HepG2 (cell line): ENCODE measurements at regions not wholly inside any gene's neighbourhood (a gene's known extent, or its start where the extent isn't known, plus 50 kb on each side); places are given as distances from the start of the nearest gene placed in this dataset.
A peak's percentile ranks its signal among the peaks of the same experiment; 100 is the strongest.

Experiments used
- ATAC-seq: fragments of 200-7000 bp; cut with Tn5 transposase; 3 replicates; pipeline ENCODE4 v1.9.1; 2020; ENCODE audit warnings: mild to moderate bottlenecking, moderate library complexity
- BruUV-seq: library from RNA; stranded (reverse); fragments of 400-500 nt; replicated peaks from 2 replicates; lab custom pipeline; 2021; lab: Mats Ljungman, UMichigan
- CTCF ChIA-PET: fragments of 300-600 bp; formaldehyde crosslinking; extraction: SDS; loops from one replicate; lab custom pipeline; 2021; ENCODE audit warnings: low total read pairs, inconsistent platforms, low intra/inter-chr PET ratio; lab: Yijun Ruan, JAX
- POLR2A ChIA-PET: fragments of 350-600 bp; sonication (Branson Sonifier 250); formaldehyde crosslinking; loops from one replicate; lab custom pipeline; 2020; ENCODE audit warnings: antibody characterized with exemption, inconsistent platforms; lab: Yijun Ruan, JAX
- DNase-seq: peaks from one replicate; pipeline ENCODE4 v3.0.0-alpha.2; 2015; ENCODE audit warnings: low spot score
- FAIRE-seq: peaks from 3 replicates; lab custom pipeline; 2011; peaks lifted over from hg19 to GRCh38; lab: Jason Lieb, UNC
- H2AFZ ChIP-seq: one replicate; pipeline ENCODE4 v1.6.1; 2011; ENCODE audit warnings: low read length, inconsistent platforms
- H3K27ac ChIP-seq: fragments of 300-600 bp; 3 replicates; pipeline ENCODE4 v1.8.0; 2011; ENCODE audit warnings: mixed run types, mild to moderate bottlenecking, mixed read lengths, low read length, inconsistent platforms; ENCODE audit not compliant: insufficient read depth; ENCODE audit errors: extremely low read length
- H3K27me3 ChIP-seq, 2 experiments: fragments of 200-600 bp in 1 of 2; 2 replicates in 1 of 2; 3 replicates in 1 of 2; pipeline versions ENCODE4 v1.6.0 to v1.8.0; 2011; ENCODE audit warnings: low read length in 2 of 2, mild to moderate bottlenecking in 2 of 2, moderate library complexity in 2 of 2, inconsistent platforms in 1 of 2; ENCODE audit not compliant: insufficient read depth in 2 of 2, control insufficient read depth in 1 of 2
- H3K36me3 ChIP-seq, 2 experiments: fragments of 200-600 bp in 1 of 2; replicated peaks in 1 of 2; 2 replicates in 1 of 2; 3 replicates in 1 of 2; pipeline versions ENCODE4 v1.5.1 to v1.8.0; 2011; ENCODE audit warnings: low read length in 2 of 2, inconsistent platforms in 1 of 2; ENCODE audit not compliant: insufficient read depth in 2 of 2, control insufficient read depth in 1 of 2
- H3K4me1 ChIP-seq: 2 replicates; pipeline ENCODE4 v1.5.1; 2012; ENCODE audit warnings: low read length, inconsistent platforms; ENCODE audit not compliant: insufficient read depth
- H3K4me2 ChIP-seq: 2 replicates; pipeline ENCODE4 v1.6.0; 2011; ENCODE audit warnings: low read depth, low read length, inconsistent platforms
- H3K4me3 ChIP-seq, 3 experiments: fragments of 200-600 bp in 1 of 3; sonication (generic), shearing (Covaris generic) in 1 of 3; replicated peaks in 1 of 3; 2 replicates each; pipeline ENCODE4 v1.5.1; 2011 to 2016; ENCODE audit warnings: low read length in 3 of 3, inconsistent platforms in 2 of 3, low read depth in 2 of 3, mild to moderate bottlenecking in 2 of 3, control low read depth in 1 of 3, mixed read lengths in 1 of 3; ENCODE audit not compliant: insufficient read depth in 1 of 3
- H3K79me2 ChIP-seq: one replicate; pipeline ENCODE4 v1.6.1; 2011; ENCODE audit warnings: low read length, inconsistent platforms; ENCODE audit not compliant: insufficient read depth
- H3K9ac ChIP-seq: 2 replicates; pipeline ENCODE4 v1.6.0; 2011; ENCODE audit warnings: mild to moderate bottlenecking, low read depth, low read length, inconsistent platforms; ENCODE audit not compliant: insufficient read depth
- H3K9me3 ChIP-seq: 2 replicates; pipeline ENCODE4 v1.5.1; 2012; ENCODE audit warnings: mild to moderate bottlenecking, low read length
- H4K20me1 ChIP-seq: 2 replicates; pipeline ENCODE4 v1.6.0; 2011; ENCODE audit warnings: inconsistent platforms, mild to moderate bottlenecking, low read length, moderate library complexity; ENCODE audit not compliant: insufficient read depth
- CEBPB ChIP-seq: IDR thresholded peaks from 2 replicates; pipeline ENCODE4 v1.6.1; 2011; ENCODE audit warnings: low read depth, low read length, improper control_type of control experiment, borderline replicate concordance
- ELF1 ChIP-seq: sonication (generic); formaldehyde crosslinking; IDR thresholded peaks from 2 replicates; pipeline ENCODE4 v1.4.0; 2020; ENCODE audit warnings: missing genetic modification reagents
- GLMP ChIP-seq: sonication (generic); formaldehyde crosslinking; IDR thresholded peaks from 2 replicates; pipeline ENCODE4 v1.9.0; 2021; ENCODE audit warnings: missing genetic modification reagents, mild to moderate bottlenecking, borderline replicate concordance
- MBNL3 ChIP-seq: fragments of 250-450 bp; sonication (Bioruptor Pico); conservative IDR thresholded peaks from 2 replicates; pipeline ENCODE4 v1.8.0; 2022; ENCODE audit warnings: mild to moderate bottlenecking, inconsistent platforms
- RFX3 ChIP-seq: IDR thresholded peaks from 2 replicates; pipeline ENCODE4 v1.6.1; 2016; ENCODE audit warnings: missing biosample characterization, missing genetic modification reagents
- SP2 ChIP-seq: sonication (generic); formaldehyde crosslinking; IDR thresholded peaks from 2 replicates; pipeline ENCODE4 v1.5.1; 2020; ENCODE audit warnings: mild to moderate bottlenecking, missing genetic modification reagents
- TAF15 ChIP-seq: fragments of 200-400 bp; formaldehyde crosslinking; IDR thresholded peaks from one replicate; pipeline ENCODE4 v1.6.1; 2018; ENCODE audit warnings: mild to moderate bottlenecking, low read depth, low read length; ENCODE audit not compliant: poor library complexity, severe bottlenecking
- ZNF34 ChIP-seq: sonication (generic); formaldehyde crosslinking; IDR thresholded peaks from 2 replicates; pipeline ENCODE4 v1.4.0; 2020; ENCODE audit warnings: mild to moderate bottlenecking, missing genetic modification reagents, borderline replicate concordance
- ZNF496 ChIP-seq: sonication (generic); formaldehyde crosslinking; IDR thresholded peaks from 2 replicates; pipeline ENCODE4 v1.8.1; 2023; ENCODE audit warnings: mild to moderate bottlenecking, moderate library complexity, missing genetic modification reagents; ENCODE audit not compliant: insufficient replicate concordance
- ZNF558 ChIP-seq: sonication (generic); formaldehyde crosslinking; IDR thresholded peaks from 2 replicates; pipeline ENCODE4 v1.9.0; 2022; ENCODE audit warnings: mild to moderate bottlenecking, missing genetic modification reagents, borderline replicate concordance
- ZNF850 ChIP-seq: sonication (generic); formaldehyde crosslinking; conservative IDR thresholded peaks from 2 replicates; pipeline ENCODE4 v1.9.0; 2021; ENCODE audit warnings: mild to moderate bottlenecking, missing genetic modification reagents
- ZSCAN29 ChIP-seq: sonication (generic); formaldehyde crosslinking; conservative IDR thresholded peaks from 2 replicates; pipeline ENCODE4 v1.4.0; 2020; ENCODE audit warnings: mild to moderate bottlenecking, missing genetic modification reagents
- WGBS: methylation state at CpG from one replicate; pipeline ENCODE4 v1.1.6; 2017; ENCODE audit warnings: low lambda C conversion rate; 5-methylcytosine and 5-hydroxymethylcytosine counted together
- in situ Hi-C: cut with HindIII; loops from 2 replicates; pipeline ENCODE4 v1.10.0; 2017; ENCODE audit warnings: low pct_unique_long_range_greater_than_20kb; ENCODE audit not compliant: extremely low pct_ligation_motif_present
- intact Hi-C: fragments of 100-400 bp; cut with micrococcal nuclease; formaldehyde crosslinking; loops from one replicate; pipeline ENCODE4 v1.10.0; 2022; ENCODE audit not compliant: unreplicated experiment

GRCh38 chr12:67534046-67534445 lies 114.5 kb upstream of the DYRK2 start:
- Histone ChIP-seq H3K27ac (no peak overlapping the region), H3K4me2 (no peak overlapping the region), H4K20me1 (no peaks in the 10 kb centered on the region), H2AFZ (no peak overlapping the region), H3K79me2 (no peaks in the 10 kb centered on the region), H3K36me3 (no peaks in the 10 kb centered on the region), H3K4me3 (no peak overlapping the region), H3K27me3 (no peaks in the 10 kb centered on the region), H3K9ac (no peak overlapping the region), H3K4me1 (no peaks in the 10 kb centered on the region), H3K9me3 (no peaks in the 10 kb centered on the region)
- POLR2A ChIA-PET, result no interaction called here
- ATAC-seq, result no peak
- TF ChIP-seq SP2 (CRISPR knock-in tag) (no peak), CEBPB (0 out of 2 replicates have a peak, but pooled peaks have one; percentile 13), ZNF850 (no peak), ZNF496 (CRISPR knock-in tag) (no peak)
- in situ Hi-C loops (no loop called here), intact Hi-C loops (no loop called here)
- BruUV-seq, result no TSS peak
- FAIRE-seq, result no peak
- no peak for DNase-seq
- CTCF ChIA-PET, result no interaction called here
- 19% methylated on average over 3 of the region's 3 CpGs for WGBS

GRCh38 chr12:67534681-67535080 lies 113.9 kb upstream of the DYRK2 start:
- H3K4me1 ChIP-seq, result no peaks in the 10 kb centered on the region
- H3K36me3 ChIP-seq, result no peaks in the 10 kb centered on the region
- H3K27ac ChIP-seq, result no peak overlapping the region
- FAIRE-seq, result no peak
- no TSS peak for BruUV-seq
- H3K9ac ChIP-seq, result no peak overlapping the region
- no peaks in the 10 kb centered on the region for H3K9me3 ChIP-seq
- no peak overlapping the region for H3K4me2 ChIP-seq
- H3K79me2 ChIP-seq, result no peaks in the 10 kb centered on the region
- in situ Hi-C loops (no loop called here), intact Hi-C loops (no loop called here)
- POLR2A ChIA-PET, result no interaction called here
- CTCF ChIA-PET, result no interaction called here
- no peaks in the 10 kb centered on the region for H3K27me3 ChIP-seq
- no peak overlapping the region for H3K4me3 ChIP-seq
- DNase-seq, result no peak
- ATAC-seq, result no peak
- WGBS, result 13% methylated on average over 4 of the region's 4 CpGs
- no peaks in the 10 kb centered on the region for H4K20me1 ChIP-seq
- TF ChIP-seq ELF1 (CRISPR knock-in tag) (no peak), ZNF558 (no peak), RFX3 (CRISPR knock-in tag) (no peak), TAF15 (no peak), GLMP (no peak), MBNL3 (CRISPR knock-in tag) (no peak), ZNF34 (CRISPR knock-in tag) (no peak), ZSCAN29 (CRISPR knock-in tag) (no peak)
- no peak overlapping the region for H2AFZ ChIP-seq
